GM21786 (cell line): ENCODE measurements at regions not wholly inside any gene's neighbourhood (a gene's known extent, or its start where the extent isn't known, plus 50 kb on each side); places are given as distances from the start of the nearest gene placed in this dataset.

Experiments used
- ATAC-seq: cut with Tn5 transposase; IDR thresholded peaks from one replicate; pipeline ENCODE4 v1.9.1; 2021; ENCODE audit not compliant: unreplicated experiment

GRCh38 chr5:120388016-120388781, 75.9 kb upstream of the PRR16 start:
- ATAC-seq = no peak

GRCh38 chr5:120394259-120394658, 69.8 kb upstream of the PRR16 start:
- no peak for ATAC-seq

GRCh38 chr5:120396186-120396585, 67.9 kb upstream of the PRR16 start:
- ATAC-seq = no peak

GRCh38 chr5:120400356-120400755, 63.7 kb upstream of the PRR16 start:
- ATAC-seq = no peak

- no peak for ATAC-seq
Observed at GRCh38 chr5:120402606-120403005, 61.5 kb upstream of the PRR16 start.

- no peak for ATAC-seq
Observed at GRCh38 chr5:120405286-120405864, 58.7 kb upstream of the PRR16 start.

- ATAC-seq = no peak
Observed at GRCh38 chr5:120405923-120406322, 58.2 kb upstream of the PRR16 start.

GRCh38 chr5:120413686-120414085, 50.4 kb upstream of the PRR16 start:
- ATAC-seq = no peak
